Hepatocyte (in vitro differentiated cells): ENCODE measurements at regions not wholly inside any gene's neighbourhood (a gene's known extent, or its start where the extent isn't known, plus 50 kb on each side); places are given as distances from the start of the nearest gene placed in this dataset.

Source experiments
- DNase-seq: peaks from one replicate; pipeline ENCODE4 v3.0.0-alpha.2; 2016; ENCODE audit warnings: low spot score
- H2AFZ ChIP-seq: fragments of 200-600 bp; sonication (generic); 2 replicates; pipeline ENCODE4 v1.6.0; 2016; ENCODE audit warnings: antibody characterized with exemption, mild to moderate bottlenecking
- H3K27ac ChIP-seq: fragments of 200-600 bp; sonication (generic); 2 replicates; pipeline ENCODE4 v1.5.1; 2016; ENCODE audit warnings: mild to moderate bottlenecking
- H3K27me3 ChIP-seq: fragments of 200-600 bp; sonication (generic); 2 replicates; pipeline ENCODE4 v1.6.1; 2016
- H3K36me3 ChIP-seq: fragments of 200-600 bp; sonication (generic); replicated peaks from 2 replicates; pipeline ENCODE4 v1.5.1; 2016; ENCODE audit warnings: low read depth; ENCODE audit not compliant: insufficient read depth
- H3K4me1 ChIP-seq: fragments of 200-600 bp; sonication (generic); 2 replicates; pipeline ENCODE4 v1.5.1; 2016; ENCODE audit warnings: mild to moderate bottlenecking, moderate library complexity; ENCODE audit not compliant: insufficient read depth
- H3K4me2 ChIP-seq: fragments of 200-600 bp; sonication (generic); 2 replicates; pipeline ENCODE4 v1.6.0; 2016
- H3K4me3 ChIP-seq: fragments of 200-600 bp; sonication (generic); 2 replicates; pipeline ENCODE4 v1.5.1; 2016; ENCODE audit warnings: mild to moderate bottlenecking
- H3K79me2 ChIP-seq: fragments of 200-600 bp; sonication (generic); 2 replicates; pipeline ENCODE4 v1.6.0; 2017; ENCODE audit warnings: mild to moderate bottlenecking
- H3K9me2 ChIP-seq: fragments of 200-600 bp; sonication (generic); replicated peaks from 2 replicates; pipeline ENCODE4 v1.6.0; 2017; ENCODE audit warnings: mild to moderate bottlenecking; ENCODE audit not compliant: insufficient read depth
- H3K9me3 ChIP-seq: fragments of 200-600 bp; sonication (generic); 2 replicates; pipeline ENCODE4 v1.5.1; 2016; ENCODE audit warnings: low read depth, mild to moderate bottlenecking
- H4K20me1 ChIP-seq: fragments of 200-600 bp; sonication (generic); 2 replicates; pipeline ENCODE4 v1.6.0; 2016; ENCODE audit warnings: mild to moderate bottlenecking; ENCODE audit not compliant: insufficient read depth, poor library complexity, severe bottlenecking
- CTCF ChIP-seq: fragments of 200-600 bp; sonication (generic); IDR thresholded peaks from 2 replicates; pipeline ENCODE4 v1.5.1; 2016; ENCODE audit warnings: antibody characterized with exemption, mild to moderate bottlenecking; ENCODE audit not compliant: poor library complexity
- EZH2 ChIP-seq: fragments of 200-600 bp; sonication (generic); IDR thresholded peaks from 2 replicates; pipeline ENCODE4 v1.6.1; 2016; ENCODE audit warnings: antibody characterized with exemption, mild to moderate bottlenecking, borderline replicate concordance
- EZH2phosphoT487 ChIP-seq: fragments of 200-600 bp; sonication (generic); IDR thresholded peaks from one replicate; pipeline ENCODE4 v1.6.1; 2018; ENCODE audit warnings: antibody characterized with exemption, mild to moderate bottlenecking, low read depth, moderate library complexity; ENCODE audit not compliant: unreplicated experiment, severe bottlenecking
- WGBS: methylation state at CpG from one replicate; pipeline ENCODE4 v1.1.6; 2016; ENCODE audit warnings: low lambda C conversion rate; ENCODE audit errors: missing lambda C conversion rate; 5-methylcytosine and 5-hydroxymethylcytosine counted together

- TF ChIP-seq EZH2phosphoT487 = no peak
- no peak for TF ChIP-seq CTCF
- TF ChIP-seq EZH2 = no peak
- H3K27me3 ChIP-seq = no peaks in the 10 kb centered on the region
- no peak overlapping the region for H3K27ac ChIP-seq
- H3K79me2 ChIP-seq = no peaks in the 10 kb centered on the region
- no peaks in the 10 kb centered on the region for H3K4me1 ChIP-seq
- H2AFZ ChIP-seq = no peak overlapping the region
- no peaks in the 10 kb centered on the region for H3K9me3 ChIP-seq
- no peak overlapping the region for H3K4me2 ChIP-seq
- H3K36me3 ChIP-seq = no peaks in the 10 kb centered on the region
- H3K9me2 ChIP-seq = no peaks in the 10 kb centered on the region
- WGBS = 50% methylated on average over 1 of the region's 1 CpG
- H4K20me1 ChIP-seq = no peaks in the 10 kb centered on the region
- no peak overlapping the region for H3K4me3 ChIP-seq
- no peak for DNase-seq
These were observed 234.1 kb downstream of the CPE start for GRCh38 chr4:165612936-165613335.

- no peaks in the 10 kb centered on the region for H3K9me2 ChIP-seq
- H3K4me1 ChIP-seq = no peaks in the 10 kb centered on the region
- H3K79me2 ChIP-seq = no peaks in the 10 kb centered on the region
- DNase-seq = no peak
- TF ChIP-seq EZH2phosphoT487 = no peak
- H3K36me3 ChIP-seq = no peaks in the 10 kb centered on the region
- WGBS = 90% methylated on average over 2 of the region's 2 CpGs
- H4K20me1 ChIP-seq = no peaks in the 10 kb centered on the region
- no peaks in the 10 kb centered on the region for H3K27me3 ChIP-seq
- no peak overlapping the region for H3K4me3 ChIP-seq
- no peak overlapping the region for H3K27ac ChIP-seq
- no peaks in the 10 kb centered on the region for H3K9me3 ChIP-seq
- H3K4me2 ChIP-seq = no peak overlapping the region
- no peak overlapping the region for H2AFZ ChIP-seq
These were observed 234.8 kb downstream of the CPE start for GRCh38 chr4:165613581-165613980.

GRCh38 chr4:165620913-165621312 lies 242.1 kb downstream of the CPE start:
- 86% methylated on average over 3 of the region's 3 CpGs for WGBS
- DNase-seq = no peak
- no peak overlapping the region for H2AFZ ChIP-seq
- no peaks in the 10 kb centered on the region for H4K20me1 ChIP-seq
- H3K79me2 ChIP-seq = no peaks in the 10 kb centered on the region
- no peak overlapping the region for H3K4me2 ChIP-seq
- TF ChIP-seq CTCF (no peak), EZH2phosphoT487 (no peak), EZH2 (no peak)
- H3K27me3 ChIP-seq = no peaks in the 10 kb centered on the region
- no peaks in the 10 kb centered on the region for H3K4me1 ChIP-seq
- no peaks in the 10 kb centered on the region for H3K9me3 ChIP-seq
- no peaks in the 10 kb centered on the region for H3K36me3 ChIP-seq
- H3K4me3 ChIP-seq = no peak overlapping the region
- H3K9me2 ChIP-seq = no peaks in the 10 kb centered on the region
- H3K27ac ChIP-seq = no peak overlapping the region

GRCh38 chr4:165621983-165622382 lies 243.2 kb downstream of the CPE start:
- TF ChIP-seq CTCF (no peak), EZH2phosphoT487 (no peak), EZH2 (no peak)
- no peak overlapping the region for H2AFZ ChIP-seq
- no peaks in the 10 kb centered on the region for H3K36me3 ChIP-seq
- H3K9me2 ChIP-seq = no peaks in the 10 kb centered on the region
- H3K9me3 ChIP-seq = no peaks in the 10 kb centered on the region
- no peaks in the 10 kb centered on the region for H3K4me1 ChIP-seq
- WGBS = 72% methylated on average over 5 of the region's 5 CpGs
- H3K27me3 ChIP-seq = no peaks in the 10 kb centered on the region
- no peak overlapping the region for H3K4me2 ChIP-seq
- no peak for DNase-seq
- H4K20me1 ChIP-seq = no peaks in the 10 kb centered on the region
- no peaks in the 10 kb centered on the region for H3K79me2 ChIP-seq
- H3K4me3 ChIP-seq = no peak overlapping the region
- no peak overlapping the region for H3K27ac ChIP-seq
